HepG2 (cell line): ENCODE measurements at regions not wholly inside any gene's neighbourhood (a gene's known extent, or its start where the extent isn't known, plus 50 kb on each side); places are given as distances from the start of the nearest gene placed in this dataset.

Experiments used
- ATAC-seq: fragments of 200-7000 bp; cut with Tn5 transposase; 3 replicates; pipeline ENCODE4 v1.9.1; 2020; ENCODE audit warnings: mild to moderate bottlenecking, moderate library complexity
- BruUV-seq: library from RNA; stranded (reverse); fragments of 400-500 nt; replicated peaks from 2 replicates; lab custom pipeline; 2021; lab: Mats Ljungman, UMichigan
- CTCF ChIA-PET: fragments of 300-600 bp; formaldehyde crosslinking; extraction: SDS; loops from one replicate; lab custom pipeline; 2021; ENCODE audit warnings: low total read pairs, inconsistent platforms, low intra/inter-chr PET ratio; lab: Yijun Ruan, JAX
- POLR2A ChIA-PET: fragments of 350-600 bp; sonication (Branson Sonifier 250); formaldehyde crosslinking; loops from one replicate; lab custom pipeline; 2020; ENCODE audit warnings: antibody characterized with exemption, inconsistent platforms; lab: Yijun Ruan, JAX
- DNase-seq: peaks from one replicate; pipeline ENCODE4 v3.0.0-alpha.2; 2015; ENCODE audit warnings: low spot score
- FAIRE-seq: peaks from 3 replicates; lab custom pipeline; 2011; peaks lifted over from hg19 to GRCh38; lab: Jason Lieb, UNC
- H2AFZ ChIP-seq: one replicate; pipeline ENCODE4 v1.6.1; 2011; ENCODE audit warnings: low read length, inconsistent platforms
- H3K27ac ChIP-seq: fragments of 300-600 bp; 3 replicates; pipeline ENCODE4 v1.8.0; 2011; ENCODE audit warnings: mixed run types, mild to moderate bottlenecking, mixed read lengths, low read length, inconsistent platforms; ENCODE audit not compliant: insufficient read depth; ENCODE audit errors: extremely low read length
- H3K27me3 ChIP-seq, 2 experiments: fragments of 200-600 bp in 1 of 2; 2 replicates in 1 of 2; 3 replicates in 1 of 2; pipeline versions ENCODE4 v1.6.0 to v1.8.0; 2011; ENCODE audit warnings: low read length in 2 of 2, mild to moderate bottlenecking in 2 of 2, moderate library complexity in 2 of 2, inconsistent platforms in 1 of 2; ENCODE audit not compliant: insufficient read depth in 2 of 2, control insufficient read depth in 1 of 2
- H3K36me3 ChIP-seq, 2 experiments: fragments of 200-600 bp in 1 of 2; replicated peaks in 1 of 2; 2 replicates in 1 of 2; 3 replicates in 1 of 2; pipeline versions ENCODE4 v1.5.1 to v1.8.0; 2011; ENCODE audit warnings: low read length in 2 of 2, inconsistent platforms in 1 of 2; ENCODE audit not compliant: insufficient read depth in 2 of 2, control insufficient read depth in 1 of 2
- H3K4me1 ChIP-seq: 2 replicates; pipeline ENCODE4 v1.5.1; 2012; ENCODE audit warnings: low read length, inconsistent platforms; ENCODE audit not compliant: insufficient read depth
- H3K4me2 ChIP-seq: 2 replicates; pipeline ENCODE4 v1.6.0; 2011; ENCODE audit warnings: low read depth, low read length, inconsistent platforms
- H3K4me3 ChIP-seq, 3 experiments: fragments of 200-600 bp in 1 of 3; sonication (generic), shearing (Covaris generic) in 1 of 3; replicated peaks in 1 of 3; 2 replicates each; pipeline ENCODE4 v1.5.1; 2011 to 2016; ENCODE audit warnings: low read length in 3 of 3, inconsistent platforms in 2 of 3, low read depth in 2 of 3, mild to moderate bottlenecking in 2 of 3, control low read depth in 1 of 3, mixed read lengths in 1 of 3; ENCODE audit not compliant: insufficient read depth in 1 of 3
- H3K79me2 ChIP-seq: one replicate; pipeline ENCODE4 v1.6.1; 2011; ENCODE audit warnings: low read length, inconsistent platforms; ENCODE audit not compliant: insufficient read depth
- H3K9ac ChIP-seq: 2 replicates; pipeline ENCODE4 v1.6.0; 2011; ENCODE audit warnings: mild to moderate bottlenecking, low read depth, low read length, inconsistent platforms; ENCODE audit not compliant: insufficient read depth
- H3K9me3 ChIP-seq: 2 replicates; pipeline ENCODE4 v1.5.1; 2012; ENCODE audit warnings: mild to moderate bottlenecking, low read length
- H4K20me1 ChIP-seq: 2 replicates; pipeline ENCODE4 v1.6.0; 2011; ENCODE audit warnings: inconsistent platforms, mild to moderate bottlenecking, low read length, moderate library complexity; ENCODE audit not compliant: insufficient read depth
- AHDC1 ChIP-seq: sonication (generic); formaldehyde crosslinking; IDR thresholded peaks from 2 replicates; pipeline ENCODE4 v1.5.1; 2020; ENCODE audit warnings: mild to moderate bottlenecking, missing genetic modification reagents, borderline replicate concordance
- ATF5 ChIP-seq: sonication (generic); formaldehyde crosslinking; IDR thresholded peaks from 2 replicates; pipeline ENCODE4 v1.4.0; 2020; ENCODE audit warnings: mild to moderate bottlenecking, low read depth, missing genetic modification reagents
- CBFB ChIP-seq: sonication (generic); formaldehyde crosslinking; IDR thresholded peaks from 2 replicates; pipeline ENCODE4 v1.4.0; 2020; ENCODE audit warnings: missing genetic modification reagents
- ELF4 ChIP-seq: sonication (generic); formaldehyde crosslinking; IDR thresholded peaks from 2 replicates; pipeline ENCODE4 v1.5.0; 2020; ENCODE audit warnings: missing genetic modification reagents, mild to moderate bottlenecking, moderate library complexity, borderline replicate concordance
- FOSL1 ChIP-seq: sonication (generic); formaldehyde crosslinking; IDR thresholded peaks from 2 replicates; pipeline ENCODE4 v1.9.0; 2021; ENCODE audit warnings: missing genetic modification reagents, borderline replicate concordance
- FOXA3 ChIP-seq: IDR thresholded peaks from 2 replicates; pipeline ENCODE4 v1.6.1; 2016; ENCODE audit warnings: missing genetic modification reagents, missing compliant biosample characterization
- FOXP1 ChIP-seq, 2 experiments: fragments of 450-650 bp in 1 of 2; IDR thresholded peaks; 2 replicates each; pipeline ENCODE4 v1.6.1; 2017 to 2018; ENCODE audit warnings: antibody characterized with exemption in 1 of 2
- GATAD2A ChIP-seq: IDR thresholded peaks from 2 replicates; pipeline ENCODE4 v1.6.1; 2016
- GFI1 ChIP-seq: sonication (generic); formaldehyde crosslinking; IDR thresholded peaks from 2 replicates; pipeline ENCODE4 v1.5.0; 2020; ENCODE audit warnings: missing genetic modification reagents, mild to moderate bottlenecking, borderline replicate concordance
- ISL2 ChIP-seq: sonication (generic); formaldehyde crosslinking; IDR thresholded peaks from 2 replicates; pipeline ENCODE4 v1.5.0; 2020; ENCODE audit warnings: missing genetic modification reagents
- MLLT10 ChIP-seq: sonication (generic); formaldehyde crosslinking; IDR thresholded peaks from 2 replicates; pipeline ENCODE4 v1.4.0; 2020; ENCODE audit warnings: missing genetic modification reagents
- NCOA2 ChIP-seq: sonication (generic); formaldehyde crosslinking; IDR thresholded peaks from 2 replicates; pipeline ENCODE4 v1.8.0; 2022; ENCODE audit warnings: inconsistent platforms
- SOX13 ChIP-seq, 3 experiments: fragments of 450-650 bp in 1 of 3; sonication (generic) in 1 of 3; formaldehyde crosslinking in 1 of 3; IDR thresholded peaks in 2 of 3; conservative IDR thresholded peaks in 1 of 3; 2 replicates each; pipeline versions ENCODE4 v1.5.0 to v1.6.1; 2016 to 2020; ENCODE audit warnings: antibody characterized with exemption in 1 of 3, mild to moderate bottlenecking in 1 of 3, missing compliant biosample characterization in 1 of 3, missing genetic modification reagents in 1 of 3, moderate library complexity in 1 of 3
- SOX5 ChIP-seq: IDR thresholded peaks from 2 replicates; pipeline ENCODE4 v1.6.1; 2016; ENCODE audit warnings: borderline replicate concordance
- SP5 ChIP-seq: IDR thresholded peaks from 2 replicates; pipeline ENCODE4 v1.6.1; 2016; ENCODE audit warnings: low read depth, borderline replicate concordance
- SRSF9 ChIP-seq: fragments of 200-400 bp; formaldehyde crosslinking; IDR thresholded peaks from 2 replicates; pipeline ENCODE4 v1.6.1; 2018; ENCODE audit warnings: borderline replicate concordance, mild to moderate bottlenecking, low read depth, low read length; ENCODE audit not compliant: insufficient read depth, poor library complexity, severe bottlenecking
- TP53 ChIP-seq: sonication (generic); formaldehyde crosslinking; conservative IDR thresholded peaks from 2 replicates; pipeline ENCODE4 v1.4.0; 2020; ENCODE audit warnings: missing genetic modification reagents
- ZSCAN20 ChIP-seq: sonication (generic); formaldehyde crosslinking; IDR thresholded peaks from 2 replicates; pipeline ENCODE4 v1.4.0; 2020; ENCODE audit warnings: missing genetic modification reagents, mild to moderate bottlenecking, borderline replicate concordance
- WGBS: methylation state at CpG from one replicate; pipeline ENCODE4 v1.1.6; 2017; ENCODE audit warnings: low lambda C conversion rate; 5-methylcytosine and 5-hydroxymethylcytosine counted together
- in situ Hi-C: cut with HindIII; loops from 2 replicates; pipeline ENCODE4 v1.10.0; 2017; ENCODE audit warnings: low pct_unique_long_range_greater_than_20kb; ENCODE audit not compliant: extremely low pct_ligation_motif_present
- intact Hi-C: fragments of 100-400 bp; cut with micrococcal nuclease; formaldehyde crosslinking; loops from one replicate; pipeline ENCODE4 v1.10.0; 2022; ENCODE audit not compliant: unreplicated experiment

DNA sequence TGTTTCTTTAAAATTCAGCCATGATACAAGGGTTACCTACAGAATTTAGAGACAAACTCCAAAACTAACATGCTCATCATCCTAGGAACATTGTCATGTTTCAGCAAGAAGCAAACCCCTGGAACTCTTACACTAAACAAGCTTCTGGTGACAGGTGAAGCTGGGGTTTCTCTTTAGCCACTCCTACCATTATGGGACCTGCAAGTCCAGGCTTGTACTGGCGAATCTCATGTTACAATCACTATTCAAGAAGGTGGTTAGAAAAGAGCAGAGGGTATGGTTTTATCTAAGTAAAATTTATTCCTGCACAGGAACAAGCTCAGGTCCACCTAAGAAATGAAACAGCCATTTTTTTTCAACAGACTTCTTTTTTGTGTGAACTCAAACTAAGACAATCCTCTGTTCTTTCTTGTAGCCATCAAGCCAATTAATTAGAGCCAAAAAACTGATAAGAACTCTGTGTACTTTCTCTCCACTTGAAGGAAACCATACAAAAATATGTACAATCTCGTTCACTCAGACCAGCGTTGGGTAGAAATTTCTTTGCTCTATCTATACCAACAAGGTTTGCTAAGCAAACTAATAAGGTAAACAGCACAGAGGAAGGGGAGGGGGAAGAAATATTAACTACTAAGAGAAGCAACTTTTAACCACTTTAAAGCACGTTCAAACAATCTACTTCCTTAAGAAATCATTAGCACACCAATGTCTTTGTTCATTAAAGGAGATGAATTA lies 63.3 kb upstream of the NEDD4L start:
- Histone ChIP-seq H3K27ac (no peak overlapping the region), H3K9me3 (no peaks in the 10 kb centered on the region), H3K4me1 (peaks cover 65% of the 10 kb centered on the region), H2AFZ (no peak overlapping the region), H3K27me3 (no peaks in the 10 kb centered on the region), H3K4me3 (no peak overlapping the region), H4K20me1 (no peaks in the 10 kb centered on the region), H3K79me2 (no peaks in the 10 kb centered on the region), H3K36me3 (no peaks in the 10 kb centered on the region), H3K4me2 (peak overlapping the region; percentile 52), H3K9ac (no peak overlapping the region)
- in situ Hi-C loops = no loop called here
- no TSS peak for BruUV-seq
- CTCF ChIA-PET = no interaction called here
- POLR2A ChIA-PET = interaction anchor here (1.0 kb wide), 1 partner anchor 33 kb away, joined by 3 read pairs; no protein-coding TSS in a partner anchor
- intact Hi-C loops = no loop called here
- ATAC-seq (peak; percentile 46; the same call in 1 of the 3 replicates), FAIRE-seq (peak; percentile 26), DNase-seq (no peak)
- WGBS = 22% methylated on average over 4 of the region's 4 CpGs
- TF ChIP-seq FOXP1 (IDR thresholded peaks at IDR 0.05) = no peak
- peak; percentile 38; the same call in 1 of the 2 replicates for TF ChIP-seq FOXP1 (CRISPR knock-in tag; IDR thresholded peaks at IDR 0.05)
- TF ChIP-seq SOX5 (CRISPR knock-in tag) = peak; percentile 23; the same call in 1 of the 2 replicates
- TF ChIP-seq MLLT10 (CRISPR knock-in tag) = no peak
- TF ChIP-seq AHDC1 (CRISPR knock-in tag) = no peak
- no peak for TF ChIP-seq SRSF9
- TF ChIP-seq ZSCAN20 (CRISPR knock-in tag) = no peak
- peak; percentile 43; the same call in 1 of the 2 replicates for TF ChIP-seq ISL2 (CRISPR knock-in tag)
- TF ChIP-seq CBFB (CRISPR knock-in tag) = no peak
- TF ChIP-seq GFI1 (CRISPR knock-in tag) = 0 out of 2 replicates have a peak, but pooled peaks have one; percentile 10
- TF ChIP-seq FOSL1 (CRISPR knock-in tag) = no peak
- TF ChIP-seq ATF5 (CRISPR knock-in tag) = no peak
- peak; percentile 96 for TF ChIP-seq TP53 (CRISPR knock-in tag)
- TF ChIP-seq FOXA3 (CRISPR knock-in tag) = peak; percentile 83
- peak; percentile 42; the same call in 1 of the 2 replicates for TF ChIP-seq SP5
- peak; percentile 53; the same call in 1 of the 2 replicates for TF ChIP-seq GATAD2A (CRISPR knock-in tag)
- peak; percentile 51; the same call in 1 of the 2 replicates for TF ChIP-seq NCOA2
- 0 out of 2 replicates have a peak, but pooled peaks have one; percentile 16 for TF ChIP-seq ELF4 (CRISPR knock-in tag)
- no peak for TF ChIP-seq SOX13 (IDR thresholded peaks at IDR 0.05)
- TF ChIP-seq SOX13 (CRISPR knock-in tag; conservative IDR thresholded peaks at IDR 0.05 in 1 of 2, IDR thresholded peaks at IDR 0.05 in 1 of 2) = peak in 1 of 2 experiments; percentile 59; a peak in 2 of 4 replicates
